H9 (cell line): ENCODE measurements at regions not wholly inside any gene's neighbourhood (a gene's known extent, or its start where the extent isn't known, plus 50 kb on each side); places are given as distances from the start of the nearest gene placed in this dataset.

Experiments used
- DNase-seq: peaks from one replicate; pipeline ENCODE4 v3.0.0-alpha.2; 2017
- H2AFZ ChIP-seq: one replicate; pipeline ENCODE4 v1.6.1; 2013; ENCODE audit warnings: mild to moderate bottlenecking, low read length, control low read depth, moderate library complexity
- H2AK5ac ChIP-seq: 2 replicates; pipeline ENCODE4 v1.6.1; 2013; ENCODE audit warnings: low read length, control low read depth, mixed read lengths; ENCODE audit not compliant: insufficient read length
- H2BK120ac ChIP-seq: one replicate; pipeline ENCODE4 v1.6.1; 2013; ENCODE audit warnings: low read depth, mild to moderate bottlenecking, low read length, control low read depth, inconsistent platforms; ENCODE audit not compliant: poor library complexity, severe bottlenecking
- H2BK12ac ChIP-seq: 2 replicates; pipeline ENCODE4 v1.6.1; 2013; ENCODE audit warnings: low read length, control low read depth, mixed read lengths, low read depth; ENCODE audit not compliant: insufficient read length
- H2BK15ac ChIP-seq: 2 replicates; pipeline ENCODE4 v1.6.1; 2013; ENCODE audit warnings: low read depth, low read length, control low read depth
- H2BK20ac ChIP-seq: one replicate; pipeline ENCODE4 v1.6.1; 2013; ENCODE audit warnings: low read depth, mild to moderate bottlenecking, low read length, control low read depth, inconsistent platforms; ENCODE audit not compliant: poor library complexity, severe bottlenecking
- H2BK5ac ChIP-seq: 2 replicates; pipeline ENCODE4 v1.6.1; 2013; ENCODE audit warnings: low read length, control low read depth, mixed read lengths; ENCODE audit not compliant: insufficient read length
- H3K14ac ChIP-seq: 2 replicates; pipeline ENCODE4 v1.6.1; 2013; ENCODE audit warnings: low read length, control low read depth; ENCODE audit not compliant: insufficient read depth
- H3K18ac ChIP-seq: 2 replicates; pipeline ENCODE4 v1.6.1; 2013; ENCODE audit warnings: low read depth, mild to moderate bottlenecking, mixed read lengths, low read length, control low read depth; ENCODE audit not compliant: insufficient read length
- H3K23ac ChIP-seq: 2 replicates; pipeline ENCODE4 v1.6.1; 2013; ENCODE audit warnings: low read length, control low read depth, mixed read lengths, low read depth; ENCODE audit not compliant: insufficient read length
- H3K23me2 ChIP-seq: 2 replicates; pipeline ENCODE4 v1.6.1; 2013; ENCODE audit warnings: low read depth, mild to moderate bottlenecking, mixed read lengths, low read length, control low read depth; ENCODE audit not compliant: insufficient read length, poor library complexity, severe bottlenecking
- H3K27ac ChIP-seq: 2 replicates; pipeline ENCODE4 v1.5.1; 2013; ENCODE audit warnings: low read length, control low read depth, mixed read lengths, low read depth; ENCODE audit not compliant: insufficient read length
- H3K27me3 ChIP-seq: 2 replicates; pipeline ENCODE4 v1.6.1; 2013; ENCODE audit warnings: low read length, control low read depth, inconsistent platforms; ENCODE audit not compliant: insufficient read depth
- H3K4ac ChIP-seq: 2 replicates; pipeline ENCODE4 v1.6.1; 2013; ENCODE audit warnings: low read depth, mild to moderate bottlenecking, control low read depth, inconsistent platforms, low read length, moderate library complexity
- H3K4me1 ChIP-seq: 2 replicates; pipeline ENCODE4 v1.6.1; 2013; ENCODE audit warnings: low read length, control low read depth, inconsistent platforms; ENCODE audit not compliant: insufficient read depth
- H3K4me2 ChIP-seq: 2 replicates; pipeline ENCODE4 v1.6.1; 2013; ENCODE audit warnings: low read length, control low read depth, mixed read lengths; ENCODE audit not compliant: insufficient read length, insufficient read depth
- H3K56ac ChIP-seq: 2 replicates; pipeline ENCODE4 v1.6.1; 2013; ENCODE audit warnings: low read depth, mild to moderate bottlenecking, mixed read lengths, low read length, control low read depth; ENCODE audit not compliant: insufficient read length
- H3K79me1 ChIP-seq: 2 replicates; pipeline ENCODE4 v1.6.1; 2013; ENCODE audit warnings: low read depth, mild to moderate bottlenecking, moderate library complexity, low read length, control low read depth, inconsistent platforms; ENCODE audit not compliant: insufficient read depth, poor library complexity, severe bottlenecking
- H3K79me2 ChIP-seq: 2 replicates; pipeline ENCODE4 v1.6.1; 2013; ENCODE audit warnings: low read length, control low read depth, inconsistent platforms; ENCODE audit not compliant: insufficient read depth
- H3K9ac ChIP-seq: 2 replicates; pipeline ENCODE4 v1.6.1; 2013; ENCODE audit warnings: low read length, control low read depth, mixed read lengths; ENCODE audit not compliant: insufficient read length; ENCODE audit errors: extremely low read depth
- H3K9me3 ChIP-seq: one replicate; pipeline ENCODE4 v1.6.1; 2013; ENCODE audit warnings: low read depth, low read length, inconsistent platforms; ENCODE audit not compliant: control insufficient read depth
- H3T11ph ChIP-seq: one replicate; pipeline ENCODE4 v1.6.1; 2013; ENCODE audit warnings: mild to moderate bottlenecking, low read length, control low read depth, inconsistent platforms
- H4K20me1 ChIP-seq: one replicate; pipeline ENCODE4 v1.6.1; 2013; ENCODE audit not compliant: control insufficient read depth, insufficient read length, insufficient read depth
- H4K5ac ChIP-seq: 2 replicates; pipeline ENCODE4 v1.6.1; 2013; ENCODE audit warnings: low read depth, mild to moderate bottlenecking, mixed read lengths, low read length, control low read depth; ENCODE audit not compliant: insufficient read length
- H4K8ac ChIP-seq: replicated peaks from 2 replicates; pipeline ENCODE4 v1.6.1; 2013; ENCODE audit warnings: low read length, control low read depth, mixed read lengths, low read depth; ENCODE audit not compliant: insufficient read length
- H4K91ac ChIP-seq: 2 replicates; pipeline ENCODE4 v1.6.1; 2013; ENCODE audit warnings: low read depth, mild to moderate bottlenecking, moderate library complexity, mixed read lengths, low read length, control low read depth; ENCODE audit not compliant: insufficient read length
- H3K27ac Mint-ChIP-seq, 3 experiments: 2 replicates in 2 of 3; 3 replicates in 1 of 3; pipeline ENCODE4 v1.8.0; 2020 to 2021; ENCODE audit warnings: mixed read lengths in 3 of 3, mild to moderate bottlenecking in 1 of 3, moderate library complexity in 1 of 3
- H3K27me3 Mint-ChIP-seq: 2 replicates; pipeline ENCODE4 v1.8.0; 2021; ENCODE audit warnings: low read depth, mild to moderate bottlenecking, moderate library complexity, mixed read lengths
- H3K36me3 Mint-ChIP-seq, 3 experiments: 2 replicates in 2 of 3; 3 replicates in 1 of 3; pipeline ENCODE4 v1.8.0; 2020 to 2021; ENCODE audit warnings: low read depth in 3 of 3, mixed read lengths in 3 of 3; ENCODE audit not compliant: insufficient read depth in 1 of 3
- H3K4me1 Mint-ChIP-seq, 2 experiments: 2 replicates each; pipeline ENCODE4 v1.8.0; 2020; ENCODE audit warnings: mixed read lengths in 2 of 2
- H3K4me3 Mint-ChIP-seq, 2 experiments: 2 replicates in 1 of 2; 3 replicates in 1 of 2; pipeline ENCODE4 v1.8.0; 2020 to 2021; ENCODE audit warnings: mild to moderate bottlenecking in 2 of 2, mixed read lengths in 2 of 2, moderate library complexity in 1 of 2
- H3K9me3 Mint-ChIP-seq, 2 experiments: 2 replicates in 1 of 2; 3 replicates in 1 of 2; pipeline ENCODE4 v1.8.0; 2020; ENCODE audit warnings: mild to moderate bottlenecking in 2 of 2, mixed read lengths in 2 of 2, moderate library complexity in 1 of 2
- WGBS: extraction: QIAGEN DNeasy Blood & Tissue Kit; methylation state at CpG from one replicate; pipeline ENCODE4 v1.1.7; 2013; ENCODE audit warnings: missing lambda C conversion rate, low lambda C conversion rate, mixed read lengths; ENCODE audit not compliant: insufficient read length; ENCODE audit errors: extremely low coverage; 5-methylcytosine and 5-hydroxymethylcytosine counted together
- TF ChIP-seq, protein P1 (sequence below): fragments of 200-600 bp; sonication (generic); conservative IDR thresholded peaks from 3 replicates; pipeline ENCODE4 v1.8.0; 2021; ENCODE audit warnings: antibody characterized with exemption, mild to moderate bottlenecking

GRCh38 chr20:10728873-10729670 is 55.3 kb upstream of the JAG1 start:
- H2BK5ac ChIP-seq, result no peak overlapping the region
- Mint-ChIP-seq H3K9me3 (peaks cover 2 to 4% of the 10 kb centered on the region in 2 experiments; a peak in 1 of 5 replicates), H3K4me1 (peaks cover 7 to 12% of the 10 kb centered on the region in 2 experiments; a peak in 2 of 4 replicates), H3K27ac (no peak overlapping the region), H3K4me3 (no peak overlapping the region), H3K36me3 (no peaks in the 10 kb centered on the region; a peak in 1 of 7 replicates), H3K27me3 (peaks cover 3% of the 10 kb centered on the region; the same call in 1 of the 2 replicates)
- H4K20me1 ChIP-seq, result no peaks in the 10 kb centered on the region
- H3K4me1 ChIP-seq, result peaks cover 3% of the 10 kb centered on the region; the same call in 1 of the 2 replicates
- WGBS, result no CpG with 5 or more reads among the region's 8 CpGs
- H3K18ac ChIP-seq, result no peak overlapping the region
- no peak overlapping the region for H3K56ac ChIP-seq
- no peak overlapping the region for H4K8ac ChIP-seq
- no peak overlapping the region for H3K9ac ChIP-seq
- no peak overlapping the region for H4K5ac ChIP-seq
- H4K91ac ChIP-seq, result no peak overlapping the region
- H3T11ph ChIP-seq, result no peak overlapping the region
- no peaks in the 10 kb centered on the region for H3K23me2 ChIP-seq
- DNase-seq, result no peak
- no peaks in the 10 kb centered on the region for H3K79me1 ChIP-seq
- no peak overlapping the region for H2BK12ac ChIP-seq
- no peak overlapping the region for H3K14ac ChIP-seq
- TF ChIP-seq, protein P1, sequence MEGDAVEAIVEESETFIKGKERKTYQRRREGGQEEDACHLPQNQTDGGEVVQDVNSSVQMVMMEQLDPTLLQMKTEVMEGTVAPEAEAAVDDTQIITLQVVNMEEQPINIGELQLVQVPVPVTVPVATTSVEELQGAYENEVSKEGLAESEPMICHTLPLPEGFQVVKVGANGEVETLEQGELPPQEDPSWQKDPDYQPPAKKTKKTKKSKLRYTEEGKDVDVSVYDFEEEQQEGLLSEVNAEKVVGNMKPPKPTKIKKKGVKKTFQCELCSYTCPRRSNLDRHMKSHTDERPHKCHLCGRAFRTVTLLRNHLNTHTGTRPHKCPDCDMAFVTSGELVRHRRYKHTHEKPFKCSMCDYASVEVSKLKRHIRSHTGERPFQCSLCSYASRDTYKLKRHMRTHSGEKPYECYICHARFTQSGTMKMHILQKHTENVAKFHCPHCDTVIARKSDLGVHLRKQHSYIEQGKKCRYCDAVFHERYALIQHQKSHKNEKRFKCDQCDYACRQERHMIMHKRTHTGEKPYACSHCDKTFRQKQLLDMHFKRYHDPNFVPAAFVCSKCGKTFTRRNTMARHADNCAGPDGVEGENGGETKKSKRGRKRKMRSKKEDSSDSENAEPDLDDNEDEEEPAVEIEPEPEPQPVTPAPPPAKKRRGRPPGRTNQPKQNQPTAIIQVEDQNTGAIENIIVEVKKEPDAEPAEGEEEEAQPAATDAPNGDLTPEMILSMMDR, result no peak
- no peak overlapping the region for H3K27ac ChIP-seq
- H3K27me3 ChIP-seq, result no peaks in the 10 kb centered on the region
- no peaks in the 10 kb centered on the region for H3K9me3 ChIP-seq
- H2BK15ac ChIP-seq, result no peak overlapping the region
- H2AFZ ChIP-seq, result no peak overlapping the region
- H2BK120ac ChIP-seq, result no peak overlapping the region
- H3K4ac ChIP-seq, result no peak overlapping the region
- no peaks in the 10 kb centered on the region for H3K79me2 ChIP-seq
- no peak overlapping the region for H3K4me2 ChIP-seq
- no peak overlapping the region for H3K23ac ChIP-seq
- no peak overlapping the region for H2BK20ac ChIP-seq
- no peak overlapping the region for H2AK5ac ChIP-seq
